NCI-H510A treated with DMSO at 0.1 percent for 48 hours (cell line): ENCODE measurements at regions not wholly inside any gene's neighbourhood (a gene's known extent, or its start where the extent isn't known, plus 50 kb on each side); places are given as distances from the start of the nearest gene placed in this dataset.

Source experiments
- DNase-seq: peaks from one replicate; lab custom pipeline; 2025; lab: John Stamatoyannopoulos, UW

DNA sequence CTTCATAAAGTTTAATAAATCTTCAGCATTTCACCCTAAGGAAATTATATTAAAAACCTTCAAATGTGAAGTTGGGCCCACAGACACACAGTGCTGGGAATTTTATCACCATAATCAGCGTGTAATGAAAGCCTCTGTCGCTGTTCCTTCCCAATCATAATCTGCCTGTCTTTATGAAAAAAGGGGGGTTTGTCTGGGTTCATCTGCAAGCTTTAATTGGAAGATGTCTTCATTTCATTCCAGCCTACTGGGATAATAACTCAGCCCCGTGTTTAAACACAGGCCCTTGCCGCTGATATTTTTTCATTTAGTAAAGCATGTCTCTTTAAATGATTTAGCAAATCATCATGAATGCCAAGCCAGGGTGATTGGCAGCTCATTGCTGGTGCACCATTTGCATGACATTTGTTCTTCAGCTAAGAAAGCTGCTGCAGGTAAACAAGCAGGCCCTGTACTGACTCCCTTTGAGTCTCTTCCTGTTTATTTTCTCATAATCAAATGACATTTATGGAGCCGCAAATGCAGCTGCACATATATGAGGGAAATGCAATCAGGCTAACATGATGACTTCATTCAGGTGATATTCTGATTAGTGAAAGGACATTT, 362.9 kb upstream of the TLE4 start:
- peak; percentile 18 for DNase-seq

DNA sequence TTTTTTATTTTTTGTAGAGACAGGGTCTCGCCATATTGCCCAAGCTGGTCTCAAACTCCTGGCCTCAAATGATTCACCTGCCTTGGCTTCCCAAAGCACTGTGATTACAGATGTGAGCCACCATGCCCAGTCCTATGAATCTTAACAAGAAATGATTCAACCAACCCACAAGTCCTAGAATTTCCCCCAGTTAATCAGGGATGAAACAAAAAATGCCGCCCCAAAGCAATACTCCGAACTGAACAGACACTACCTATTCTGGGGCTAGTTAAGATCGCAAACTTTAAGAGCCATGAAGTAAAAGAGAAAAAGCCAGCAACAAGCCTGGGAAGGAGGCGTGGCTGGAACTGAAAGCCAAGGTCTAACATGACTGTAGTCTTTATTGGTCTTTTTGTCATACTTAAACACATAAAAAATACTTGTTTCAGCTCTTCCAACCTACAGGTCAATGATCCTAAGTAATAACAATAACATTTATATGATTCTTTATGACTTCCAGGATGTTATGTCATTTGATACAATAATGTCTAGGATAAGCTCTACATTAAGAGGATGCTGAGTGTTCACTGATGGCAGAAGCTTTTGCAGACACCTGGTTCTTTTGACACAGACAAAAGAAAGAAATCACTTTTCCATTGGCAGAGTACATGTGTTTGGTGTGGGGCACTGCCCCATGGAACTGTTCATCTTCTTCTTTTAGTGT, 361.1 kb upstream of the TLE4 start:
- peak; percentile 36 for DNase-seq

DNA sequence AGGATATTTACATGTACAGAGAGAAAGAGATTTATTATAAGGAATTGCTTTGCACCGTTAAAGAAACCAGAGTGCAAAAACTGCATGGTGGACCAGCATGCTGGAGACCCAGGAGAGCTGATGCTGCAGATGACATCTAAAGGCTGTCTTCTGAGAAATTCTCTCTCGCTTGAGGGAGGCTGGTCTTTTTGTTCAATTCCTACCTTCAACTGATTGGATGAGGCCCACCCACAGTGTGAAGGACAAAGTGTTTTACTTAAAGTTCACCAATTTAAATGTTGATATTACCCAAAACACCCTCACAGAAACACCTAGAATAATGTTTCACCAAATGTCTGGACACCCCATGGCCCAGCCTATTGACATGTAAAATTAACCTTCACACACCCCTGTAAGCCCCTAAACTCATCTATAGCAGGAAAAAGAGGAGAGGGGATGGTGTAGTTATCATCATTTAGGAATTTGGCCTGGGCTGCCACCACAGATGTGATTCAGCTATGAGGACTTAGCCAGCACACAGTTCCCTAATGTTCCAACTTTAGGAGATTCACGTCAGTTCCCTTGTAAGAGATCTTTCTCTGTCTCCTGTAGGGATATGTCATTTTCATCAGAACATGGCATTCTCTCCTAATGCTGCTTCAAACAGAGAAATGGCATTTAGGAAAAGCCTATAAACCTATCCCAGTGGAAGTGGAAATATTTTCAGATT, 358.2 kb upstream of the TLE4 start:
- no peak for DNase-seq

DNA sequence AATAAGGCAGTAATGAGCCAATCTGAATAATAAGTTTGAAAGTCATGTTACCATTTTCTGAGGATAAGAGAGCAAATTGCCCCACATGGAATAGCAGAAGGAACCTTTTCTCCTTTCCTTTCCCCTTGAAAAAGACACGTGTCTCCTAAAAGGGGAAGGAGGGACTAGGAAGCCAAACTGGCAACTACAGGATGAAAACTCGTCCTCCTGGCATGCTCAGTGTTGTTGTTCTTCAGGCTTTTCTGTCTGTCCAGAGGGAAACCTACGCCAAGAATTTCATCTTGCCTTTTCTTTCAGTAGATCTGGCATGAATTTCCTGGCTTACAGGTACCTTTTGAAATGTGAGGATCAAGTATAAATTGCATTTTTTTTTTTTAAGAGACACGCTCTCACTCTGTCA, 355.9 kb upstream of the TLE4 start:
- no peak for DNase-seq

DNA sequence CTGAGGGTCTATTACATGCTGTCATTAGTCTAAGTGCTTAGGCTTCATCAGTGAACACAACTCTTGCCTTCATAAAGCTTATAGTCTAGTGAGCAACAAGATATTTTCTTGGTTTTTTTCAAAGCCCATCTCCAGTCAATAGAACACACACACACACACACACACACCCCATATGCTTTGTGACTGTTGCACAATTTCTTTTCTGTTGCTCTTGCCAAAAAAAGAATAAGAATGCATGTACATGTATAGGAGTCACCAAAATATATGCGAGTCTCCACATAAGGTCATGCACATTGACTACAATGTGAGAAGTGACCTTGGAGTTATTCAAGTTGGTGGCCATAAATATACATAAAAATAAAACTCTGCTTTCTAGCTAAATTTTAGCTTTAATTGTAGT, 351.5 kb upstream of the TLE4 start:
- DNase-seq, result no peak

DNA sequence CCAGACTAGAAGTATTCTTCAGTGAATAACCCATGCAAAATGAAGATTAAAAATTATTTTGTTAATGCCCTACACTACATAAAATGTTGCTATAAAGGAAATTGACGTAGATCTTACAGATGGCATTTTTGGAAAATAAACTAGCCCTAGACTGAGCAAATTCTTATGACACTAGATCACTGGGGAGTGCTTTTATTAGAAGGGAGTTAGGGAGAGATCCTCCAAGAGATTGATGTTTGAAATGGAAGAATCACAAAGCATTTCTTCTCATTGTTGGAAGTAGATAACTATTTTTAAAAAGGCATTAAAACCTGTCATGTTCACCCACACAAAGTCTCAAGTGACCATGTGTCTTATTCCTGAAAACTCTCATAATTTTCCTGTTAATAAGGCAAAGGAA, 351.1 kb upstream of the TLE4 start:
- DNase-seq, result no peak

DNA sequence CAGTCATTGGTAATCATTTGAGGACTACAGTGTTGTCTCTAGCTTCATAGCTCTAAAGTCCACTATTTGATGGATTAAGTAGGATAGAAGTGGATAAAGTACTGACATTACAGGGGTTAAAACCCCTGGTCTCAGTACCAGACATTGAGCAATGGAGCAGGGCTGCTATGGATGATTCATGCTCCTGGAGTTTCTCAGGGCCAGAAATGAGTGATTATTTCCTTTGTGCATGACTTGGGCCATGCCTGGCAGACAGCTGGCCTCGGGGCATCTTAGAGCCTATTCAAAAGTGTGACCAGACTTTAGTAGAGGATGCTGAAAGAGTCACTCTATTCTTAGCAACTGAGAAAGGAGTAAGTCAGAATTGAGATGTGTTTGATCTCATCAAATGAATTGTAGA, 350.7 kb upstream of the TLE4 start:
- DNase-seq, result no peak

DNA sequence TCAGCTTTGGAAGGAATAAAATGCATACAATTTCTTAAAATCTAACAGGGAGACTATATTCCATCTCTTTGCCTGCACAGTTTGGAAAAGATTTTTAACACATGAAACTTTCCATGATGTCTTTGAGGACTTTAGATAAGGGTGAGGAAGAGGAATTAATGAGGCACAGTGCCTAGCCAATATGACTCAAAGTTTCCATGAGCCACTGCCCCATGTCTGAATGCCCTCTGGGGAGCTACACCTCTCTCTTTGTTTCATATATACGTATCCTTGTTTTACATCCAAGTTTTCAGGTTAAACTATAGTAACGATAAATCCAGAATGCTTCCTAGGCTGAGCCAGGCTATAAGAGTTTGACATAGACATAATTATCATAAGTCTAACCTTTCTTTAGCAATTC, 349.3 kb upstream of the TLE4 start:
- DNase-seq, result no peak

DNA sequence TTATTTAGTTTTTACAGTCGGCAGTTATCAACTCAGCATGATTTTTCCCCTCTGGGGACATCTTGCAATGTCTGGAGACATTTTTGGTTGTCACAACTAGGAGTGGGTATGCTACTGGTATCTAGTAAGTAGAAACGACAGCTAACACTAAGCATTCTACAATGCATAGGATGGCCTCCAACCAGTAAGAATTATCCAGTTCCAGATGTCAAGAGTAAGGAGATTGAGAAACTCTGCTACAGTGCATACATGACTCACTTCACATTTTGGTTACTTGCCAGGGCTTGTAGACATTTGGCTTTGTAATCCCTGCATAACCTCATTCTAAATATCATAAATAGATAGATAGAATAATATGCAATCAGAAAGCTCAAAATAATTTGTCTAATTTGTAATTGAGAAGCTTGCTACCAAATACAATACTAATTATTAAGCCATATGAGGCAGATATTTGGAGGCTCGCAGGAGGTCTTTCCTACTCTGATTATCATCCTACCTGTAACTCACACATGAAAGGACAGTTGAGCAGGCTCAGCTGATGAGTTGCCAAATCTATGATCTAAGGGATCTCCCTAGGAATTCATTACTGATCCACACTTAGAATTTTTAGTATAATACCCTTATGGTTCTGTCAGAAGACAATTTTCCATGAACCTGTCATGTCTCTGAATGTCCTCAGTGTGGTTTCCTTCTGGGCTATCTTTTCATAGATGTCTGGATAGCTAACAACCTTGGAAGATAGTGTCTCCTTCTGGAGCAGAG, 346.9 kb upstream of the TLE4 start:
- no peak for DNase-seq

DNA sequence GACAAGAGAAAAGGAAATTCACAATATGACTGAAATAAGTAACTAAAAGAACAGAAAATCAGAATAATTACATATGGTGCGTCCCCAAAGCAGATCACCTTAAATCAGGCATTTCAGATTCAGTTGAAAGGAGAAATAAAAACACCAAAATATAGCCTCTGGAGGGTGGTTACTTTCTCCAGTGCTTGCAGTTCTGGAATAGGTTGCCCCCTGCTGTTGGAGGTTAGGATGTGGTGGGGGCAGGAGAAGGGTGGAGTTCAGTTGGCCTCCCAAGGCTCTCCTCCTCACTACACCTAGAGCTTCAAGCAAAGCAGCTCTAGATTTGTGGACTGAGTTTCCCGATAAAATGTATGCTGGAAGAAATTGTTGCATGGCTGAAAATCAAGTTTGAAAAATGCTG, 338.2 kb upstream of the TLE4 start:
- no peak for DNase-seq

DNA sequence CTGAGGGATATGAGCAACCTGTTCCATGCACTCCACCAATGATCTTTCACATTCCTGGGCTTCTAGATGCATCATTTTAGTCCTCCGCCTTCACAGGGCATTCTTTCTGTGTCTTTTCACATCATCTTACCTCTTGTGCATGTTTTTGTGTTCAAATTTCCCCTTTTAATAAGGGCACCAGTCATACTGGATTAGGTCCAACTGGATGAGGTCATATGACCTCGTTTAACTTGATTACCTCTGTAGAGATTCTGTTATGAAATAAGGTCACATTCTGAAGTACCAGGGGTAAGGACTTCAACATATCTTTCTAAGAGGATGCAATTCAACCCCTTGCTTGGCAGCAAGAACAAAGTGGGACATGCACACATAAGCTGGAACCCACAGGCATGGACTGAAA, 335.3 kb upstream of the TLE4 start:
- no peak for DNase-seq

DNA sequence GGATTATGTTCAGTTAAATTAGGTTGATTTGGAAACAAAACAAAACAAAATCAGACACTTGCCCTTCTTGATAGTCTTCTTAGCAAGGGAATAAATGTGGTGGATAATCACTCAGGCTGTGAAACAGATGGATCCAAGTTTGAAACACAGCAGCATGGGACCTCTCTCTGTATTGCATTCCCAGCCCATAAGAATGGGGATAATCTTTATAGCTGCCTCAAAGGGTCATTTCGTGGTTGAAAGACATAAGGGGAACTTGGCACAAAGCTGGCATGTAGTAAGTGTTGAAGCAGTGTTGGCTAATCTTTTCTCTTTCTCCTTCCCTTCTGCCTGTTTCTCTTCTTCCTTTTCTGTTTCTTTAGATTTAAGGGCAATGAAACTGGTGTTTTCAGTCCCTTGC, 333.9 kb upstream of the TLE4 start:
- no peak for DNase-seq

DNA sequence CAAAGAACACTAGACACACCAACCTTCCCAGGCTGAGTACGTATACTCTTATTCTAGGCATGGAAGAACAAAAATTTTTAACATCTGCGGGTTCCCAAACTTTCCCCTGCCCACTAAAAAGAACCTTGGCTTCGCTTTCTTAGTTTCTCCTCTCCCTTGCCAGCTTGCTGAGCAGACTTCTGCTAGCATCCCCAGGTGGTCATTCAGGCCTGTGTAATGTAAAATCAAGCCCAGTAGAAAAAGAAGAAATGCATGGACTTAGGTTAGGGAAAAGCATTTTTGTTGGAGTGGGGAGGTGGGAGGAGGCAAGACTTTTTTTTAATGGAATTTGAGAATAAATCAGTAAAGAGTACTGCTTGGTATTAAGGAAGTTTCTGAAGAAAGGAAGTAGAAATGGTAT, 331.0 kb upstream of the TLE4 start:
- no peak for DNase-seq

DNA sequence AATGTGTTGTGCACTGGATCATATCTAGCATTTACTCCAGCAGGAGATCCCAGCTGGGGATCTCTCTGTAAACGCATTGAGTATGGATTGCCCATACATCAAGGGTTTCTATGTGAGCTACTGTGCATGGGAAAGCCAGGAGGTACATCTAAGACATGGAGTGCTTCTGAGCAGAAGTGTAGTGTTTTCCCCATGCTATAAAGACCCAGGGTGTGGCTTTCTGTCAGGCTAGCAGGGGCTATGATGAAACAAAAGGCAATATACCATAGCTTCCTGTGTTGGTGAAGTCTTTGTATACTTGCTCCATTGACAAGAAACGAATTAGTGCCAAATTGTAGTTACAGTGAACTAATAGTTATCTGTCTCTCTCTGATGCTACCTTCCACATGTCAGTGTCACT, 329.3 kb upstream of the TLE4 start:
- DNase-seq, result no peak

DNA sequence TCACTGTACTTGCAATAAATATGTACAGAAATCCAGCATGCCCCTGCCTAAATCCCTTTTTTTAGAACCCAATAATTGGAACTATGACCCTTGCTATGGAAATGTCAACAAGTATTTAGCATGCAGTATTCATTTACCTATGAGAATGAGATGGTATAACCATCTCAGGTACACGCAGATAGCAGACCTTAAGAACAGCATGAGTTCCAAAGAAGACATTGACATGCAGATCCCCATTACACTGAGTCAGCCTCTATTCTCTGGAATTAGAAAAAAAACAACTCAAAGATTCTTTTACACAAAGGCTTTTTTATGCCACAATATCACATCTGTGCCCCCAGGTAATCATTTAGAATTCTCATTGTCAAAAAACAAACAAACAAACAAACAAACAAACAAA, 325.6 kb upstream of the TLE4 start:
- no peak for DNase-seq

DNA sequence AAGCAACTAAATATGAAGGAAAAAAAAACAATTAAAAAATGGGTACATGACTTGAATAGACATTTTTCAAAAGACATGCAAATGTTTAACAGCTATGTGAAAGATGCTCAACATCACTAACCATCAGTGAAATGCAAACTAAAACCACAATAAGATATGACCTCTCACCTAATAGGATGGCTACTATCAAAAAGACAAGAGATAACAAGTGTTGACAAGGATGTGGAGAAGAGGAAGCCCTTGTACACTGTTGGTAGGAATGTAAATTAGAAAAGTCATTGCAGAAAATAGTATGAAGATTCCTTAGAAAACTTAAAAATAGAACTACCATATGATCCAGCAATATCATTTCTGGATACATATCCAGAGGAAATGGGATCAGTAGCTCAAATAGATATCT, 324.7 kb upstream of the TLE4 start:
- no peak for DNase-seq

DNA sequence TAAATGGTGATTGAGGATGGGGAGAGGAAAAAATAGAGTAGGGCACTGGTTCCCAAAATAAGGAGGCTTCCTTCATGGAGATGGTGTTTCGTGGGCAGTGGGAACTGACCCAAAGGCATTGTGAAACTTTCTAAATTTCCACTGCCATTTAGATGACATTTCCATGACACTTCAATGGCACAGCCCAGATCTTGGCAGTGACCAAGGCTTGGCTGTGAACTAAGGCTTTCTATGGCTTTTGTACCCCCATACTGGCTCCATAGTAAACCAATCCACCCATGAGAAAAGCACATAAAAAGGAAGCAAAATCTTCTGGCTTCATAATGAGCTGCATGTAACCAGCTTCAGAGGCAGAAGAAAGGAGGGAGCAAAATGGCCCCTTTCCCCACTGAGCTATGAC, 321.0 kb upstream of the TLE4 start:
- DNase-seq, result no peak

DNA sequence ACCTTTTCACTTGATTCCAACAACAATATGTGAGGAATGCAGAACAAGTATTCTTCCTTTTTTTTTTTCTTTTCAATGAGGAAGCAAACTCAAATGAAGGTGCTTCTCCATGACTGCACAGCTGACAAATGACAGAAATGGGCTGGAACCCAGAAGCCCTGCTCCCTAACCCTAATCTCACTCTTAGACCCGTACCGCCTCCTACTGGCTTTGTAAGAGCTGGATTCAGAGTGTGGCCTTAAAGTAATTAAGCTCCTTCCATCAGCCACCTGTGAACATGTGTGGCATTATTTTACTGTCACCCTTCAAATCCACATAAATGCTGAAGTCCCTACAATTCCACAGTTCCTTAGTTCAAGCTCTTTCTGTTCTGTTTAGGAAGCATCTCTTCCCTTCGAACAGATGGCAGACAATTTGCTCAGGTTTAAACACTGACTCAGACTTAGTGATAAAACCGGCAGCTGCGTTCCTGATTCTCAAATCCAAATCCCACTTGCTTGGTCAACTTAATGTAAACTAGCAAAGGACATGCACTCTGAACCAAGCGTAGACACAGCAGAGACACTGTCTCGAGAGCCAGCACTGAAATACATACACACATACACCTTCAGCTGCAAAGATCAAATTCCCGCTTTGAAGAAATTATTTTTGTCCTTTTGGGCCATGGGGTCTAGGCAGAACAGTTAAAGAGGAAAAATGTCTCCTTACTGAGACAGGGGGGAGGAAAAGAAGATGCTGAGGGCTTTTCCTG, 316.7 kb upstream of the TLE4 start:
- DNase-seq, result no peak

DNA sequence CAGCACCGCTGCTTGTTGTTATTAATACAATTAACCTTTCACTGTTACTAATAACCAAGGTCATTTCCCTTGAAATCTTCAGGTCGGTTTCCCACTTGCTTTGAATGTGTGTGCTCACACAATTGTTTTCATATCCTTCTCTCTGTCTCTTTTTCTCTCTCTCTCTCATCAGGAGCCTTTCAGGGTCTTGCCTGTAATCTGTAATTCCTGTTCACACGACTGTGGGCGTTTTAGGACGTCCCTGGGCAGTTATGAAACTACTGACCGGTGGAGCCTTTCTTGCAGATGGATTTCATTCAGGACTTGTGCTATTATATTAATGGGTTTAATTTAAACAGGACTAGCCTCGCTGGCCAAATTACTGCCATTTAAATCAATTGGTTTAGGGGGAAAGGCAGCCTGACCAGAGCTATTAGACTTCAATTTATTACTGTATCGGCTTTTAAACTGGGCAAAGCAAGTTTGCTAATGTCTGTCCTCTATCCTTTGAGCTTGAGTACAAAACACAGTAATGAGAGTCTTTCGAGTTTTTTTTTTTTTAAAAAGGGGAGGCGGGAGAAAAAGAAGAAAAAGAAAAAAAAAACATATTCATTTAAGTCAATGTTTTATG, 316.0 kb upstream of the TLE4 start:
- no peak for DNase-seq

DNA sequence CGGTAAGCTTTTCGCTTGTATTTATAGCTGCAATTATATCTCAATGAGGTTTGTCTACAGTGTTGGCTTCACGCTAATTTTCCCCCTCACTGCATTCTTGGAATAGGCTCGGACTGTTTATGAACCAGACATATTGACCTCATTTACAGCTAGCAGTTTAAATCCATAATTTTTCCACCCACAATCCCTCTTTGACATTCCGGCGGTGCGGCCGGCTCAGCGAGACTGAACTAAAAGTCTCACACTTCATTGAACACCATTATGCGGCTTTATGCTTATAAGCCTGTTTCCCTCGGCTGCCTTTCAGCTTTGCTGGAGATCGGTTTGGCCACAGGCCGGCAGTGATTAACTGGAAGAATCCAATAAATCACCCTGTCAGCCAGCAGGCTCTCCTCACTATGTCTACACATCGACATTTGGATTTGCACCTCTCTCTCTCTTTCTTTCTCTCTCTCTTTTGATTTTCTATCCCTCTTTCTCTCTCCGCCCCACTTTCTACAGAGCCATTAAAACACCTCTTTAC, 315.0 kb upstream of the TLE4 start:
- DNase-seq, result peak; percentile 63

DNA sequence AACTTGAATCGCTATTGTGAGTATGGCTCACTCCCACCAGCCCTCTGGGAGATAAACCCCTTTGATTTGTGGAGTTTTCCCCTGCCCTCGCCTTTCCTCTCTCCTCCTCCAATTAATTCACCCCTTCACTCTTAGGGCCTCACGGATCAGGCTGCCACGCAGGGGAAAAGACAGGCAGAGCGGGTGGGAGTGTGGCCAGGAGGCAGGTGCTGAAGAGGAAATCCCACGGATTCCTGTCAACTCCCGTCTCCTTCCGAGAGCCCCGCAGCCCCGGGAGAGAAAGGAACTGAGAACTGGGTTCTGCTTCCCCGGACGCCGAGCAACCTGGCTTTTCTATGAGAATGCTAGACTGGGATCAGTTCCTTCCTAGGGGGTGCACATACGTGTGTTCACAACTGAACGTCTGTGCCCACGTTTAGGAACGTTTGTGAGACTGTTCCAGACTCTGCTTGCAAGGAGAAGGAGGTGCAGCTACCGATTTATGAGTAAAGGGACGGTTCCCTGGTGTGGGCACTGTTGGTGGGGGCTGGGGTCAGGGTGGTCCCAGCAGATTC, 314.5 kb upstream of the TLE4 start:
- no peak for DNase-seq
